Peyer's patch (tissue), 4 donors: ENCODE measurements at regions not wholly inside any gene's neighbourhood (a gene's known extent, or its start where the extent isn't known, plus 50 kb on each side); places are given as distances from the start of the nearest gene placed in this dataset.

ENCODE experiments used
- POLR2A ChIP-seq, 2 donors: fragments of 450-650 bp; IDR thresholded peaks; one replicate each; pipeline ENCODE4 v1.5.1; 2017; ENCODE audit warnings: antibody characterized with exemption in 2 of 2, mild to moderate bottlenecking in 2 of 2, moderate library complexity in 2 of 2
- TF ChIP-seq, protein P1 (sequence below), 6 experiments: fragments of 450-650 bp in 4 of 6; fragments of 200-600 bp in 2 of 6; sonication (generic) in 1 of 6; IDR thresholded peaks; one replicate each; pipeline ENCODE4 v1.5.1; 2017 to 2019; ENCODE audit warnings: antibody characterized with exemption in 6 of 6, mild to moderate bottlenecking in 3 of 6, moderate library complexity in 1 of 6

DNA sequence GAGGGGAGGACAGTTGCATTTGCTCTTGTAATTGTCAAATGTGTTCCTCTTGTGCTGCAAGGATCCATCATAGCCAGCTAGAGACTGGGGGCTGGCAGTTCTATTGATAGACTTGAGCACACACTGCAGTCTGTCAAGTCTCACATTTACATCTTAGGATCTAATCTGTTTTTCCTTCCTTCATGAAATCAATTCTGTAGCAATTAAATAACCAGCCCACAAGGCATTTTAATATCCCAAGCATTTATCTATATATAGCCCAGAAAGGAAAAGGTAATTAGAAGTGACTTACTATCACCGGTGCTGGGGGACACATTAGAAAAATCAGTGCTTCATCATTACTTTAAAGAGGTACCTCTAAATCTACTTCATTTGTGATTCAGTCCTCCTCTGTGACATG, 143.0 kb upstream of the STXBP5 start:
- TF ChIP-seq, protein P1, sequence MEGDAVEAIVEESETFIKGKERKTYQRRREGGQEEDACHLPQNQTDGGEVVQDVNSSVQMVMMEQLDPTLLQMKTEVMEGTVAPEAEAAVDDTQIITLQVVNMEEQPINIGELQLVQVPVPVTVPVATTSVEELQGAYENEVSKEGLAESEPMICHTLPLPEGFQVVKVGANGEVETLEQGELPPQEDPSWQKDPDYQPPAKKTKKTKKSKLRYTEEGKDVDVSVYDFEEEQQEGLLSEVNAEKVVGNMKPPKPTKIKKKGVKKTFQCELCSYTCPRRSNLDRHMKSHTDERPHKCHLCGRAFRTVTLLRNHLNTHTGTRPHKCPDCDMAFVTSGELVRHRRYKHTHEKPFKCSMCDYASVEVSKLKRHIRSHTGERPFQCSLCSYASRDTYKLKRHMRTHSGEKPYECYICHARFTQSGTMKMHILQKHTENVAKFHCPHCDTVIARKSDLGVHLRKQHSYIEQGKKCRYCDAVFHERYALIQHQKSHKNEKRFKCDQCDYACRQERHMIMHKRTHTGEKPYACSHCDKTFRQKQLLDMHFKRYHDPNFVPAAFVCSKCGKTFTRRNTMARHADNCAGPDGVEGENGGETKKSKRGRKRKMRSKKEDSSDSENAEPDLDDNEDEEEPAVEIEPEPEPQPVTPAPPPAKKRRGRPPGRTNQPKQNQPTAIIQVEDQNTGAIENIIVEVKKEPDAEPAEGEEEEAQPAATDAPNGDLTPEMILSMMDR (IDR thresholded peaks at IDR 0.05), result no peak
- TF ChIP-seq POLR2A (IDR thresholded peaks at IDR 0.05), result no peak
